Fibroblast of pulmonary artery (primary cell): ENCODE measurements at regions not wholly inside any gene's neighbourhood (a gene's known extent, or its start where the extent isn't known, plus 50 kb on each side); places are given as distances from the start of the nearest gene placed in this dataset.

Source experiments
- DNase-seq: peaks from one replicate; pipeline ENCODE4 v3.0.0-alpha.2; 2010; ENCODE audit warnings: low read depth
- H3K4me3 ChIP-seq: replicated peaks from 2 replicates; pipeline ENCODE4 v1.5.1; 2011; ENCODE audit warnings: low read depth, mild to moderate bottlenecking, control low read depth, low read length, moderate library complexity
- CTCF ChIP-seq: IDR thresholded peaks from 2 replicates; pipeline ENCODE4 v1.5.1; 2011; ENCODE audit warnings: mild to moderate bottlenecking, control low read depth, low read length, inconsistent platforms; ENCODE audit errors: missing control alignments

GRCh38 chr12:111025792-111026430 is 105.5 kb upstream of the MYL2 start:
- no peak for TF ChIP-seq CTCF
- H3K4me3 ChIP-seq: no peak overlapping the region
- DNase-seq: no peak

DNA sequence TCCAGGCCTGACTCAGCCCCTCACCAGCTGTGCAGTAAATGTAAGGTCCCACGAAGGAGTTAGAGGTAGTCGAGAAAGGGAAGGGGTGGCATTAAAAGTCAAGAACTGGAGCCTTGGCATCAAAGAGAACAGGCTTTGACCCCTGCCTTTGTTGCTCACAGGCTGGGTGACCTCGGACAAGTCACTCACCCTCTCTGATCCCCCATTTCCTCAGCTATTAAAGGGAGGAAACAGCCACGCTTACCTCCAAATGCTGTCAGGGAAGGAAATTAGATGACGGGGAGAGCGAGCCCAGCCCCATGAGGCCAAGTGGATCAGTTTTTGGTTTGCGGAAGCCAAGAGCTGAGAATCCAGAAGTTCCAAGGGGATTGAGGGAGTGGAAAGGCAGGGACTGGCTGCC is 104.9 kb upstream of the MYL2 start:
- no peak overlapping the region for H3K4me3 ChIP-seq
- TF ChIP-seq CTCF: no peak
- no peak for DNase-seq

- H3K4me3 ChIP-seq: no peak overlapping the region
- peak; percentile 68 for TF ChIP-seq CTCF
- peak; percentile 31 for DNase-seq
These were observed 103.9 kb upstream of the MYL2 start for GRCh38 chr12:111024205-111024801.

GRCh38 chr12:111022386-111022785 is 102.0 kb upstream of the MYL2 start:
- no peak for TF ChIP-seq CTCF
- DNase-seq: no peak
- H3K4me3 ChIP-seq: no peak overlapping the region

DNA sequence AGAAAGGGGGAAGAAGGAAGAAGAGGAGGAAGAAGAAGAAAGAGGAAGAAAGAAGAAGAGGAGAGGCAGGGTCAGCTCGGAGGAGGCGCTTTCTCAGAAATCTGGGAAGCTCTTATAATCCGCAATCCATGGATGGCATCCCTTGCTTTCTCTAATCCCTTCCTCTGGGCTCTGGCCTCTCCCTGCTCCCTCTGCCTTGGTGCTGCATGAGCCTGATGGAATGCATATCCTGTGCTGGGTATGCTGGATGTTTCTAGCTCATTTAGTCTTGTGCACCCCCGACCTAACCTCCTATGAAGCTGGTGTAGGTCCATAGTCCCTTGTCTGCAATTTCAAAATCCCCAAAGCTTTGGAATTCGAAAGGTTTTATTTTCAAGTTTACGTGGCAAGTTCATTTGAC is 94.2 kb upstream of the MYL2 start:
- no peak overlapping the region for H3K4me3 ChIP-seq
- TF ChIP-seq CTCF: no peak
- DNase-seq: no peak

- no peak for DNase-seq
- no peak for TF ChIP-seq CTCF
- H3K4me3 ChIP-seq: no peak overlapping the region
These were observed 92.5 kb upstream of the MYL2 start for GRCh38 chr12:111012918-111013317.
